ENCODE measurements at regions not wholly inside any gene's neighbourhood (a gene's known extent, or its start where the extent isn't known, plus 50 kb on each side); places are given as distances from the start of the nearest gene placed in this dataset.
"Not testable (repeated sequence)": the region's sequence is repeated elsewhere in the genome, so short reads cannot be mapped to it uniquely, and the experiment has no call there.

- Histone ChIP-seq H3K79me2 (ENCODE audit: low read depth) (no peaks in the 10 kb centered on the region), H2AFZ (no peak overlapping the region), H3F3A (ENCODE audit: insufficient read depth, low read depth) (no peaks in the 10 kb centered on the region), H3K4me2 (no peak overlapping the region), H3K36me3 (ENCODE audit: low read depth) (no peaks in the 10 kb centered on the region), H4K20me1 (ENCODE audit: insufficient read depth) (no peaks in the 10 kb centered on the region), H3K27ac (no peak overlapping the region), H3K4me1 (replicated peaks; ENCODE audit: insufficient read depth) (no peaks in the 10 kb centered on the region), H3K27me3 (ENCODE audit: insufficient read depth, low read depth) (no peaks in the 10 kb centered on the region), H3K9me3 (ENCODE audit: insufficient read depth, low read depth) (no peaks in the 10 kb centered on the region), H3K9me2 (ENCODE audit: insufficient read depth) (no peaks in the 10 kb centered on the region), H3K4me3 (no peak overlapping the region)
- intact Hi-C loops (cut with micrococcal nuclease; ENCODE audit: unreplicated experiment): no loop called here
- CTCF ChIA-PET: no interaction called here
- BruUV-seq (replicated peaks): no TSS peak
- TF ChIP-seq EZH2 (IDR thresholded peaks at IDR 0.05; ENCODE audit: low read depth) (no peak), CTCF (conservative IDR thresholded peaks at IDR 0.05) (no peak)
- POLR2A ChIA-PET (ENCODE audit: unreplicated experiment): no interaction called here
- DNase-seq: no peak
Measured at GRCh38 chr11:97060184-97060583, 670.4 kb downstream of the JRKL start.

GRCh38 chr11:97069160-97069559 is 679.3 kb downstream of the JRKL start:
- H3K9me3 ChIP-seq (ENCODE audit: insufficient read depth, low read depth): no peaks in the 10 kb centered on the region
- BruUV-seq (replicated peaks): no TSS peak
- no peak overlapping the region for H3K4me3 ChIP-seq
- ChIA-PET POLR2A (ENCODE audit: unreplicated experiment) (no interaction called here), CTCF (no interaction called here)
- H3F3A ChIP-seq (ENCODE audit: insufficient read depth, low read depth): no peaks in the 10 kb centered on the region
- H3K4me2 ChIP-seq: no peak overlapping the region
- no peak for TF ChIP-seq EZH2 (IDR thresholded peaks at IDR 0.05; ENCODE audit: low read depth)
- no peaks in the 10 kb centered on the region for H3K36me3 ChIP-seq (ENCODE audit: low read depth)
- no peaks in the 10 kb centered on the region for H3K27me3 ChIP-seq (ENCODE audit: insufficient read depth, low read depth)
- no peaks in the 10 kb centered on the region for H3K9me2 ChIP-seq (ENCODE audit: insufficient read depth)
- H3K27ac ChIP-seq: no peak overlapping the region
- intact Hi-C loops (cut with micrococcal nuclease; ENCODE audit: unreplicated experiment): no loop called here
- no peaks in the 10 kb centered on the region for H3K79me2 ChIP-seq (ENCODE audit: low read depth)
- no peak overlapping the region for H2AFZ ChIP-seq
- no peaks in the 10 kb centered on the region for H4K20me1 ChIP-seq (ENCODE audit: insufficient read depth)
- H3K4me1 ChIP-seq (replicated peaks; ENCODE audit: insufficient read depth): no peaks in the 10 kb centered on the region
- DNase-seq: no peak

GRCh38 chr11:97072420-97072819 is 682.6 kb downstream of the JRKL start:
- H4K20me1 ChIP-seq (ENCODE audit: insufficient read depth): no peaks in the 10 kb centered on the region
- no peaks in the 10 kb centered on the region for H3K27me3 ChIP-seq (ENCODE audit: insufficient read depth, low read depth)
- POLR2A ChIA-PET (ENCODE audit: unreplicated experiment): no interaction called here
- no peaks in the 10 kb centered on the region for H3K9me2 ChIP-seq (ENCODE audit: insufficient read depth)
- H3K9me3 ChIP-seq (ENCODE audit: insufficient read depth, low read depth): no peaks in the 10 kb centered on the region
- H2AFZ ChIP-seq: no peak overlapping the region
- H3K79me2 ChIP-seq (ENCODE audit: low read depth): no peaks in the 10 kb centered on the region
- no peak overlapping the region for H3K4me3 ChIP-seq
- no peak overlapping the region for H3K27ac ChIP-seq
- TF ChIP-seq EZH2 (IDR thresholded peaks at IDR 0.05; ENCODE audit: low read depth): no peak
- TF ChIP-seq CTCF (conservative IDR thresholded peaks at IDR 0.05): no peak
- no TSS peak for BruUV-seq (replicated peaks)
- no peaks in the 10 kb centered on the region for H3K36me3 ChIP-seq (ENCODE audit: low read depth)
- H3K4me1 ChIP-seq (replicated peaks; ENCODE audit: insufficient read depth): no peaks in the 10 kb centered on the region
- intact Hi-C loops (cut with micrococcal nuclease; ENCODE audit: unreplicated experiment): no loop called here
- CTCF ChIA-PET: no interaction called here
- DNase-seq: no peak
- no peak overlapping the region for H3K4me2 ChIP-seq
- H3F3A ChIP-seq (ENCODE audit: insufficient read depth, low read depth): no peaks in the 10 kb centered on the region

GRCh38 chr11:97076666-97077065 is 686.9 kb downstream of the JRKL start:
- BruUV-seq (replicated peaks); DNase-seq; POLR2A ChIA-PET (ENCODE audit: unreplicated experiment); H3K9me2 ChIP-seq (ENCODE audit: insufficient read depth); H3K36me3 ChIP-seq (ENCODE audit: low read depth); H3K4me3 ChIP-seq; H3K27ac ChIP-seq; H3K4me1 ChIP-seq (replicated peaks; ENCODE audit: insufficient read depth); intact Hi-C loops (cut with micrococcal nuclease; ENCODE audit: unreplicated experiment); H3K4me2 ChIP-seq; H3K79me2 ChIP-seq (ENCODE audit: low read depth); H4K20me1 ChIP-seq (ENCODE audit: insufficient read depth); H2AFZ ChIP-seq; CTCF ChIA-PET; H3K9me3 ChIP-seq (ENCODE audit: insufficient read depth, low read depth); H3F3A ChIP-seq (ENCODE audit: insufficient read depth, low read depth); H3K27me3 ChIP-seq (ENCODE audit: insufficient read depth, low read depth): not testable (repeated sequence)

All from PC-9 (cell line).